ENCODE measurements at regions not wholly inside any gene's neighbourhood (a gene's known extent, or its start where the extent isn't known, plus 50 kb on each side); places are given as distances from the start of the nearest gene placed in this dataset.
A peak's percentile ranks its signal among the peaks of the same experiment; 100 is the strongest.

DNA sequence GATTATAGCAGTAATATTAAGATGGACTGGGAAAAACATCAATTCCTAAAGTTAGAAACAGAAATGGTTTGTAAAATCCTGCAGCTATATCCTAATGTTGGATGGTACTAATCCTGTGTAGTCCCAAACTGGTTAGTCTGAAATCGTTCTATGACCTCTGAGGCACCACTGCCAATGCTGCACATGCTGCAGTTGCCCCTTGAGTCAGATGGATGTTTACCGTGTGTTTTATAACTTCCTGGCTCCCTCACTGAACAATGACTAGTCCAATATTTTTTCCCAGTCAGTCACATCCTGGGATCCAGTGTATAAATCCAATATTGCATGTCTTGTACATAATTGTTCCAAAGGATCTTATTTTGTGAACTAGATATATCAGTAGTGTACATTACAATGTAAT, 226.7 kb upstream of the PKDCC start:
- CTCF ChIA-PET: no interaction called here
- Mint-ChIP-seq H3K9me3 (peaks cover 2% of the 10 kb centered on the region), H3K27ac (no peak overlapping the region), H3K4me1 (no peaks in the 10 kb centered on the region), H3K27me3 (peaks cover 7% of the 10 kb centered on the region), H3K36me3 (ENCODE audit: low read depth) (no peaks in the 10 kb centered on the region), H3K4me3 (no peak overlapping the region)
- no peak for DNase-seq
- POLR2A ChIA-PET: no interaction called here

DNA sequence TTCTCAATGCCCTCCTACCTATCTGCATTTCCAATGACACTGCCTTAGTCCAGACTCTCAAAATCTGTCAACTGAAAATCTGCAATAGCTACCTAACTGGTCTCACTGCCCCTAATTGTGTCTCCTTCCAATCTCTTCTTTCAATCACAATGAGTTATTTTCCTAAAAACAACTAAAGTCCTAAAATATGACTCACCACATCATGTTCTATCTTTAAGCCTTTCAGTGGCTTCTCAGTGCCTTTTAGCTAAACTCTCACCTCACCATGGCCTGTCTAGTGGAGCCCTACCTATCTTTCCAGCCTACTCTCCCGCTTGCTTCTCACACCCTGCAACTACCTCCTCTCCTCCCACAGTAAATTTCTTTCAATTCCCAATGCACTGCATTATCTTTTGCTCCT, 220.9 kb upstream of the PKDCC start:
- POLR2A ChIA-PET: no interaction called here
- Mint-ChIP-seq H3K4me1 (no peaks in the 10 kb centered on the region), H3K4me3 (no peak overlapping the region), H3K27ac (no peak overlapping the region), H3K9me3 (no peaks in the 10 kb centered on the region), H3K27me3 (peaks cover 21% of the 10 kb centered on the region), H3K36me3 (ENCODE audit: low read depth) (no peaks in the 10 kb centered on the region)
- DNase-seq: no peak
- CTCF ChIA-PET: interaction anchor here (1.0 kb wide), 1 partner anchor 13 kb away, joined by 3 read pairs; no protein-coding TSS in a partner anchor

DNA sequence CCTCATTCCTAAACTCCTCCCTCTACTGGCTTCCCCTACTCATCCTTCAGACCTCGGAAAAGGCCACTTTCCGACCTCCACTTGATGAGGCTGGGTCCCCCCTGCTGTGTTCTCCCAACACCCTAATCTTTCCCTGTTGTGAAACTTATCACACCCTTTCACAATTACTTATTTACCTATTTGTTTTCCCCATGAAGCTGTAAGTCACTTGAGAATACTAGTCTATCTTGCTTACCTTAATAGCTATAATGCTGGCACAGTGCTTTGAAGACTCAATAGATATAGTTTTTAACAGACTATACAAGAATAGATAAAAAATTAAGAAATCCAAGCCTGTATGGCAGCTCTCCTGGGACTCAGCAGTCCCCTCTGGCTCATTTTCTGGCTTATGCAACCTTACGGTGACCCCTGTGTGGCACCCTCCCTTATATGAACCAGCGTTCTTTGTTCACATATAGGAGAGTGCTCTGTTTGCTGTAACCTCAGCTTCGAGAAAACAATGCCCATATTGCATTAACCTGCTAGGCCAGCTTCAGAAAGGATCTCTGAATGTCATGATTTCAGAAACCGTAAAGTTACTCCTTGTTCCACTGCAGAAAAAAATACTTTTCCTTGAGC, 220.4 kb upstream of the PKDCC start:
- peaks cover 21% of the 10 kb centered on the region for H3K27me3 Mint-ChIP-seq
- no peaks in the 10 kb centered on the region for H3K4me1 Mint-ChIP-seq
- no peak overlapping the region for H3K4me3 Mint-ChIP-seq
- H3K9me3 Mint-ChIP-seq: no peaks in the 10 kb centered on the region
- CTCF ChIA-PET: interaction anchor here (1.0 kb wide), 1 partner anchor 13 kb away, joined by 3 read pairs; no protein-coding TSS in a partner anchor
- no peak for DNase-seq
- H3K27ac Mint-ChIP-seq: no peak overlapping the region
- no peaks in the 10 kb centered on the region for H3K36me3 Mint-ChIP-seq (ENCODE audit: low read depth)
- POLR2A ChIA-PET: no interaction called here

DNA sequence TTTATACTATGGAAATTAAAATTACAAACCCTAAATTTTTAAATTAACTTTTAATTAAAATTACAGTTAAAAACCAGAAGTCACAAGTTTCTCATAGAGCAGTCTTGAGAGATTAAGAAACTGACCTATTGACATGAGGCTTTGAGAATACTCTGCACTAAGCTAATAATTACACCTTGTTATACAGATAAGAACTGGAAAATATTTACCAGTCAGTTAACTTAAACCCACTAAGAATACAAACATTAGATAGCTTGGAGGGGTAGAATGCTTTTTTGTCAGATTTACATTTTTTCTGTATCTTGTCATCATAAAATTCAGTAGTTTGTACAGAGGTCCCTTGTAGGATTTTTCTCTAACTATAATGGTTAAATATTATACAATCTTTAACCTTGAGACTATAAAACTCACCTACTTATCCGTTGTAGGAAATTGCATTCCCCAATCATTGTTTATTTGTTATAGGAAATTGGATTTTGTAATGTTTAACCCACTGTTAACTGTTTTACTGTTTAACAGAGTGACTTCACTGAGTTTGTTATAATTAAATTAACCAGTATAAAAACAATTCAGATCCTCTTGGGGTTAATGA, 219.7 kb upstream of the PKDCC start:
- peaks cover 24% of the 10 kb centered on the region for H3K27me3 Mint-ChIP-seq
- no peaks in the 10 kb centered on the region for H3K36me3 Mint-ChIP-seq (ENCODE audit: low read depth)
- H3K27ac Mint-ChIP-seq: no peak overlapping the region
- H3K4me3 Mint-ChIP-seq: no peak overlapping the region
- POLR2A ChIA-PET: no interaction called here
- CTCF ChIA-PET: interaction anchor here (1.0 kb wide), 1 partner anchor 12 kb away, joined by 3 read pairs; no protein-coding TSS in a partner anchor
- H3K9me3 Mint-ChIP-seq: no peaks in the 10 kb centered on the region
- DNase-seq: no peak
- no peaks in the 10 kb centered on the region for H3K4me1 Mint-ChIP-seq

DNA sequence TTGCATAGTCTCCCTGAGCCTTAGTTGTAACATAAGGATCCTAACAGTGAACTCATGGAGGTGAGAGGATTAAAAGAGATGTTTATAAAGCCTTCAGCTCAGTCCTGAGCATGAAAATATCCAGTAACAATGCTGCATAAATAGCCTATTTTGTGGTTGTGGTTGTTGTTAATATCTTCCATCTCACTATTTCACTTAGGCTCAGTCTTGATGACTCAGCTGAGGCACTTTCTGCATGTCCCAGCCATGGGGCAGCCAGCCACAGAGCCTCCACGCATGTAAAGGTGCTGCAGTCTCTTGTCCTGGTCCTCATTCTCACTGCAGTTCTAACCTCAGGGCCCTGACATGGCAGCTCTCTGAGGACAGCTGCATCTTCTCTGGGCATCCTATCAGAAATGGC, 218.8 kb upstream of the PKDCC start:
- Mint-ChIP-seq H3K27ac (no peak overlapping the region), H3K36me3 (ENCODE audit: low read depth) (no peaks in the 10 kb centered on the region), H3K9me3 (no peaks in the 10 kb centered on the region), H3K4me3 (no peak overlapping the region), H3K27me3 (peaks cover 26% of the 10 kb centered on the region), H3K4me1 (no peaks in the 10 kb centered on the region)
- POLR2A ChIA-PET: no interaction called here
- CTCF ChIA-PET: no interaction called here
- no peak for DNase-seq

DNA sequence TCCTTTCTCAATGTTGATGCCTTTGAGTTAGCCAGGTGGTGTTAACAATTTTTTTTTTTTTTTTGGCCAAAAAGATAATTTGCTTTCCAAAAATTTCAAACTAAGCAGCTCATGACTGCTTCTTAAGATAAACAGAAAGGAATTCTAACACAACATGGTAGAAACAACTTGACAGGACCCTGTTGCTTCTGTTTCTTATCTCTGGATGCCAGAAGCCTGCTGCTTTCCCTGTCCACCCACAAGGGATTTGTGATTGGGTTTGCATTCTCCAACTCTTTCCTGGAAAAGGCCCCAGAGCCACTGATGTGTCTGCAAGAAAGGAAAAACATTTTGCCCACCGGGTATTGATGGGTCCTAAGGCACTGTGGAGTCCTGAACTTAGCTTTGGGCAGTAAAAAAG, 217.2 kb upstream of the PKDCC start:
- H3K36me3 Mint-ChIP-seq (ENCODE audit: low read depth): no peaks in the 10 kb centered on the region
- no peak for DNase-seq
- no peak overlapping the region for H3K4me3 Mint-ChIP-seq
- ChIA-PET POLR2A (no interaction called here), CTCF (interaction anchor here (1.0 kb wide), 1 partner anchor 260 kb away, joined by 3 read pairs; no protein-coding TSS in a partner anchor)
- H3K4me1 Mint-ChIP-seq: no peaks in the 10 kb centered on the region
- no peak overlapping the region for H3K27ac Mint-ChIP-seq
- peaks cover 37% of the 10 kb centered on the region for H3K27me3 Mint-ChIP-seq
- no peaks in the 10 kb centered on the region for H3K9me3 Mint-ChIP-seq

DNA sequence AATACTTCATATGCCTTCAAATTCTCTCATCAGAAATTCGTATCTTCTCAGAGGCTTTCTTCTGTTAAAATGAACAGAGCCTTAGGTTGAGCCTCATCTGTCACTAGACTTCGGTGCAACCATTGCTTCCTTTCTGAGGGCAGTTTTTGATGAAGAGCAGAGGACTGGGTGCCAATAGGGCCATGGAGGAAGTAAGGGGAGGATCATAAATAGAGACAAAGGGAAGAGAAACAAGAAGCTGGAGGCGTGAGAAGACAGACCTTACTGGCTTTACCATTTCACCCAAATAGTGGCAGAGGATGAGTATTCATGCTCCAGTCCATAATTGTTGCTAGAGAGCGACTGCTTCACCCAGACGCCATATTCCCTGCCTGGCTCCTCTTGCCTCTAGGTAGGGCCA, 215.6 kb upstream of the PKDCC start:
- POLR2A ChIA-PET: no interaction called here
- Mint-ChIP-seq H3K9me3 (no peaks in the 10 kb centered on the region), H3K27me3 (peaks cover 40% of the 10 kb centered on the region), H3K4me1 (no peaks in the 10 kb centered on the region), H3K27ac (no peak overlapping the region), H3K36me3 (ENCODE audit: low read depth) (no peaks in the 10 kb centered on the region), H3K4me3 (no peak overlapping the region)
- no peak for DNase-seq
- CTCF ChIA-PET: no interaction called here

DNA sequence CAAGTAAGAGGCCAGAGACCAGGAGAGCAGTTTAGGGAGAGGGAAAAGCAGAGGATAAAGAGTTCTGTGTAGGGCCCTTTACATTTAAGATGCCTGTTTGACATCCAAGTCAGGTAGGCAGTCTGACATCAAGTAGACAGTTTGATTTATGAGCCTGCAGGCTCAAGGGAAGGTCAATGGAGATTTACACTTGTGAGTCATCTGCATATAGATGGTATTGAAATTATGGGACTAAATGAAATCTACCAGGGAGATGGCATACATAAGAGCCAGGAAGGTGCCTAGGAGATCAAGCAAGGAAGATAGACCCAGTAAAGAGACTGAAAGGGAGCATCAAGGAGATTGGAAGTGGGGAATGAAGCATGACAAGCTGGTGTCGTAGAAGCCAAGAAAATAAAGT, 212.4 kb upstream of the PKDCC start:
- Mint-ChIP-seq H3K9me3 (no peaks in the 10 kb centered on the region), H3K27ac (no peak overlapping the region), H3K4me3 (no peak overlapping the region), H3K4me1 (no peaks in the 10 kb centered on the region), H3K36me3 (ENCODE audit: low read depth) (no peaks in the 10 kb centered on the region), H3K27me3 (peaks cover 37% of the 10 kb centered on the region)
- POLR2A ChIA-PET: no interaction called here
- CTCF ChIA-PET: no interaction called here
- DNase-seq: no peak

DNA sequence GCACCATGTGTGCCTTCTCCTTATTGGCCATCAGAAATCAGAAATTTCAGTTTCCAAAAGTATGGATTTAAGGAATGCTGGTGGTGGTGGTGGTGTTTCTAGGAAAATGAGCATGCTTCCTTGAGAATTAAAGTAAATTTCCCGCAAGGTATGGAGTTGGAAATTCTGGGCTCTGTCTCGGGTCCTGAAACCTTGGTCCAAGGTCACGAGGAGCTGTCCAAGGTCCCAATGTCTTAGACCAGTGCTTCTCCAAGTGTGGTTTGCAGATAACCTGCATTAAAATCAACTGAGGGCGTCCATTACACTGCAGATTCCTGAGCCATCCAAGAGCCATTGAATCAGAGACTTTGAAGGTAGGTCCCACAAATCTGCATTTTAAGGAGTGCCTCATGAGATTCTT, 210.9 kb upstream of the PKDCC start:
- DNase-seq: peak; percentile 36
- no peaks in the 10 kb centered on the region for H3K36me3 Mint-ChIP-seq (ENCODE audit: low read depth)

DNA sequence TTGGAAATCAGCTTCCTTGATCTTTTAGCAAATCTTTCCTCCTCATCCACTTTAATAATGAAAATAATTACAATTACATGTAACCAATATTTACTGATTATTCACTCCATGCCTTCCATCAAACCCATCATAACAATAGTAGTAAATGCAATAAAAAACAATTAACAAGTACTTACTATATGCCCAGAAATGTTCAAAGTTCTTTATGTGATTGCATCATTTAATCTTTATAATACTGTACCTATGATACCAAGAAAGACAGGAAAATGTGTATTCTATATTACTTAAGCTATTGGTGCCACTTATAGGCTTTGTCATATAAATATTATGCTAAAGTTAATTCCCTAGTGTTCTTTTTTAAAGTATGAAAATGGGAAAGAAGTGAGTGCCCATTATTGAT, 210.2 kb upstream of the PKDCC start:
- no peak for DNase-seq
- H3K36me3 Mint-ChIP-seq (ENCODE audit: low read depth): no peaks in the 10 kb centered on the region
- POLR2A ChIA-PET: no interaction called here

More for the DNA sequence above, 210.9 kb upstream of the PKDCC start:
- Mint-ChIP-seq H3K27ac (no peak overlapping the region), H3K4me1 (peaks cover 10% of the 10 kb centered on the region), H3K27me3 (peaks cover 31% of the 10 kb centered on the region), H3K4me3 (no peak overlapping the region), H3K9me3 (no peaks in the 10 kb centered on the region)
- ChIA-PET POLR2A (no interaction called here), CTCF (interaction anchor here (1.3 kb wide), 1 partner anchor 250 kb away, joined by 3 read pairs; no protein-coding TSS in a partner anchor)

DNA sequence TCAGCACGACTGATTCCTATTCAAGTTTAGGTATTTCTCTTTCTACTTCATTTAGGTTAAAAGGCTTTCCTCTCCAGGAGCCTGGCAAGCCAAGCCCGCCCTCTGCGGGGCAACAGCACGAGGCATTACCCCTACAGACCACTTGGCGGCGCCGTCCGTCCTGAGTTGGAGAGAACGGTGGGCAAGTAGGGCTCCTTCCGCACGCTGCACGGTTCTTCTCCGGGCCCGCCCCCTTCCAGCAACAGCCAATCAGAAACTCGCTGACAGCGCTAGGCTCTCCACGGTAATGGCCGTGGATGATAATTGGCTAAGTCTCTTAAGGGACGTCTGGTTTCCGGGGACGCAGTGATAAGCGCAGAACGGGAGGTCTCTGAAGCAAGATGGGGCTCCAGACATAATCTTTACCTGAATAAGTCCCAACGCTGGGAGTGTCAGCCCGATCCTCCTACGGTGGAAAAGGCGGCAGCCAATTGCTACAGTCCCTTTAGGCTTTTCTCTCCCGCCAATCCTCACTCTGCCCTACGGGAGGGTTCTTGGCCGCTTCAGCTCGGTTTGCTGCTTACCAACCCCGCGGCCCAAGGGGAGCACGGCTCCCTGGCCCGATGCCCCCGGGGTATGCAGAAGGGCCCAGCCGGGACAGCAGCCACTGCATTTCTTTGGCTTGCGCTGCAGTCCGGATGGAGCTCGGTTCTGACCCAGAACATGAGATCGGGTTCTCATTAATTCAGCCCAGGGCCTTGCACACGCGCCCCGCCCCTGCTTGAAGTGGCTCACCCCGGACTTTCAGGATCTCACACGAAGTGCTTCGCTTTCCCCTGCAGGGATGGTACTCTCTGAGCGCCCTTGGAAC, 206.9 kb upstream of the PKDCC start:
- Mint-ChIP-seq H3K4me3 (peak overlapping the region; percentile 81), H3K9me3 (no peaks in the 10 kb centered on the region), H3K27ac (peak overlapping the region; percentile 44), H3K27me3 (peaks cover 21% of the 10 kb centered on the region), H3K36me3 (ENCODE audit: low read depth) (no peaks in the 10 kb centered on the region), H3K4me1 (peaks cover 10% of the 10 kb centered on the region)
- ChIA-PET POLR2A (interaction anchor here (0.7 to 1.9 kb wide), 4 partner anchors 9 to 970 kb away, joined by 3 to 8 read pairs (median 4); no protein-coding TSS in a partner anchor), CTCF (interaction anchor here (0.7 to 3.3 kb wide), 13 partner anchors 10 to 654 kb away, joined by 3 to 33 read pairs (median 3); no protein-coding TSS in a partner anchor)
- peak; percentile 98 for DNase-seq

More for the DNA sequence above, 210.2 kb upstream of the PKDCC start:
- no peaks in the 10 kb centered on the region for H3K9me3 Mint-ChIP-seq
- H3K4me3 Mint-ChIP-seq: no peak overlapping the region
- H3K27me3 Mint-ChIP-seq: peaks cover 29% of the 10 kb centered on the region
- H3K4me1 Mint-ChIP-seq: peaks cover 10% of the 10 kb centered on the region
- no peak overlapping the region for H3K27ac Mint-ChIP-seq
- CTCF ChIA-PET: no interaction called here

DNA sequence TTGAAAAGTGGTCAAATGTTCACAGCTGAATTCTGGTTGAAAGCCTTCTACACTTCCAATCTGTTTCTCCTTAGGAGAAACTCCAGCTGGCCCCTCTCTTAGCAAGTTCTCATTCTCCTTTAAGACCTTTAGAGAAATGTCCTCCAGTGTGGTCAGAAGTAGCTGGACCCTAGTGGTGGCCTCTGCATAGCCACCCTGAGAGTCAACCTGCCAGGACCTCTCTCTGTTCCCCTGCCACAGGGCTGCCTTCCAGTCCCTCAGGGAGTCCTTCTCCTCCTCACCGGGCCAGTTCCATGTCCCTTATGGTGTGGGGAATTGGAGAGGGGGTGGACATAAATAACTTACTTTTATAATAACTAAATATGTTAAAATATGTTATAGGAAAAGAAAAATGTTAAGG, 200.9 kb upstream of the PKDCC start:
- Mint-ChIP-seq H3K36me3 (ENCODE audit: low read depth) (no peaks in the 10 kb centered on the region), H3K4me1 (no peaks in the 10 kb centered on the region), H3K4me3 (no peak overlapping the region), H3K27ac (no peak overlapping the region), H3K9me3 (no peaks in the 10 kb centered on the region), H3K27me3 (peaks cover 37% of the 10 kb centered on the region)
- CTCF ChIA-PET: interaction anchor here (0.6 to 1.6 kb wide), 5 partner anchors 20 to 1730 kb away, joined by 3 to 4 read pairs (median 4); no protein-coding TSS in a partner anchor
- DNase-seq: no peak
- POLR2A ChIA-PET: no interaction called here

DNA sequence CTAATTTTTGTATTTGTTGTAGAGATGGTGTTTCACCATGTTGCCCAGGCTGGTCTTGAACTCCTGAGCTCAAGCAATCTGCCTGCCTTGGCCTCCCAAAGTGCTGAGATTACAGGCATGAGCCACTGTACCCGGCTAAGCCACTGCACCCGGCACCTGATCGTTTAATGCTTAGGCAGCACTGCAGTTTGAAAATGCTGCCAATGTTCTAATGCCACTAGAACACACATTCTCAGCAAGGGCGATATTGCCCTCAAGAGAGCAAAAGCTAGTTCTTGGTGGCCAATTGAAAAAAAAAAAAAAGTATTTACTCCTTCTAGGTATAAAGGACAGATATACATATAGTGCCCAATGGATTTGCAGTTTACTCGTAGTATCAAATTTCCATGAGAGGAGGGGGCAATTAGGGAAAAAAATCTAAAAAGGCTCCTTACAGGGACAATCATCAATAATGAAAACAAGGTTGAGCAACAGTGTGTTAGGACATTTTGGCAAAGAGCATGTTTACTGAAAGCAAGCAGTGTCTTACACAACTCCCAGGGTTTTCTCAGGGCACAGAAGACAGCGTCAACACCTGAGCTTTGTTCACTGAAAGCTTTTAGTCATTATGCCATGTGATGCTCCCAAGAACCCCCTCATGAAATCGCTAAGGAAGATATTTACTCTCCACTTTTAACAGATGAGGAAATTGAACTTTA, 199.9 kb upstream of the PKDCC start:
- peaks cover 39% of the 10 kb centered on the region for H3K27me3 Mint-ChIP-seq
- H3K4me1 Mint-ChIP-seq: no peaks in the 10 kb centered on the region
- no peaks in the 10 kb centered on the region for H3K36me3 Mint-ChIP-seq (ENCODE audit: low read depth)
- POLR2A ChIA-PET: no interaction called here
- DNase-seq: no peak
- H3K9me3 Mint-ChIP-seq: no peaks in the 10 kb centered on the region
- no peak overlapping the region for H3K4me3 Mint-ChIP-seq
- no peak overlapping the region for H3K27ac Mint-ChIP-seq
- CTCF ChIA-PET: interaction anchor here (1.0 to 1.6 kb wide), 3 partner anchors 19 to 239 kb away, joined by 3 to 4 read pairs (median 4); no protein-coding TSS in a partner anchor

All from activated CD4-positive, alpha-beta memory T cell treated with anti-CD3 and anti-CD28 coated beads, Interleukin-2, amount 10 ng/mL, durations not matched to agents 7 days and 5 days (primary cell).